ENCODE measurements at regions not wholly inside any gene's neighbourhood (a gene's known extent, or its start where the extent isn't known, plus 50 kb on each side); places are given as distances from the start of the nearest gene placed in this dataset.
"Not testable (repeated sequence)": the region's sequence is repeated elsewhere in the genome, so short reads cannot be mapped to it uniquely, and the experiment has no call there.

DNA sequence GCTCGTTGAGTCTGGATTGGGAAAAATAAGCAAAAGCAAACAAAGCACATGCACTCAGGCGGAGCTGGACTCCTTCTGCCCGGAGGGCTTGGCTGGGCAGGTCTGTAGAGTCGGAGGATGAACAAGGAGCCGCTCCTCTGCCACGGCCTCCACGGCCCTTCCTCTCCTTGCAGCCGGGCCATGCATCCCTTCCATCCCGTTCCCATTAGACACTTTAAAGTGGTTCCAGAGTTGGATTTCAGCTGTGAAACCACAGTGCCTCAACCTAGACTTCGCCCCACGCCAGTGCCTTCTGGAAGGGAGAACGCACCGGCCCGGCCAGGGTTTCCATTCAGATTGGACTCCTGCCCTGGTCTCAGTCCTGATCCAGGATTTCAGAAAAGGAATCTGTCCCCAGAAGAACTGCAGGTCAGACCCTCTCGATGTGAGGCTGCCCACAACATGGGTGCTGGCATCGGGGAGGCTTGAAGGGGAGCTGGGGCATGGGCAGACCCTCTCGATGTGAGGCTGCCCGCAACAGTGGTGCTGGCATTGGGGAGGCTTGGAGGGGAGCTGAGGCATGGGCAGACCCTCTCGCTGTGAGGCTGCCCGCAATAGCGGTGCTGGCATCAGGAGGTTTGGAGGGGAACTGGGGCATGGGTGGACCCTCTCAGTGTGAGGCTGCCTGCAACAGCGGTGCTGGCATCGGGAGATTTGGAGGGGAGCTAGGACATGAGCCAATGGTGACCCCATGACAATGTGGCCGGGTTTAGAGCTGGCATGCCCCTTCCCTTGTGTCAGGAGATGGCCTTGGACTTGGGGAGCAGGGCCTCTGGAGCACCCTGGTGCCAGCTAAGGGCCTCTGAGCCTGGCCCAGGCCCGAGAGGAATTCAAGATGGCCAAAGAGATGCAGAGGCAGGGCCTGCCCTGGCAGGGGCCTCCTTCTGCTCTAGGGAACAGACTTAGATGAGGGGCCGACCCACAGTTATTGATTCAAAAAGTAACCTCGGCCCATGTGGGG is 304.5 kb downstream of the NDUFA10 start:
- no peak for DNase-seq (ENCODE audit: low read depth in 1 of 2, low spot score in 1 of 2)
- no peak overlapping the region for H3K4me3 ChIP-seq (replicated peaks; ENCODE audit: insufficient read depth, low read length)
- H3K27ac ChIP-seq (replicated peaks): no peak overlapping the region
- TF ChIP-seq GABPA (IDR thresholded peaks at IDR 0.05; ENCODE audit: low read depth) (no peak), SPI1 (IDR thresholded peaks at IDR 0.05; ENCODE audit: borderline replicate concordance, low read depth) (no peak), POLR2AphosphoS5 (IDR thresholded peaks at IDR 0.05; ENCODE audit: low read depth) (no peak)
- TF ChIP-seq, protein P1, sequence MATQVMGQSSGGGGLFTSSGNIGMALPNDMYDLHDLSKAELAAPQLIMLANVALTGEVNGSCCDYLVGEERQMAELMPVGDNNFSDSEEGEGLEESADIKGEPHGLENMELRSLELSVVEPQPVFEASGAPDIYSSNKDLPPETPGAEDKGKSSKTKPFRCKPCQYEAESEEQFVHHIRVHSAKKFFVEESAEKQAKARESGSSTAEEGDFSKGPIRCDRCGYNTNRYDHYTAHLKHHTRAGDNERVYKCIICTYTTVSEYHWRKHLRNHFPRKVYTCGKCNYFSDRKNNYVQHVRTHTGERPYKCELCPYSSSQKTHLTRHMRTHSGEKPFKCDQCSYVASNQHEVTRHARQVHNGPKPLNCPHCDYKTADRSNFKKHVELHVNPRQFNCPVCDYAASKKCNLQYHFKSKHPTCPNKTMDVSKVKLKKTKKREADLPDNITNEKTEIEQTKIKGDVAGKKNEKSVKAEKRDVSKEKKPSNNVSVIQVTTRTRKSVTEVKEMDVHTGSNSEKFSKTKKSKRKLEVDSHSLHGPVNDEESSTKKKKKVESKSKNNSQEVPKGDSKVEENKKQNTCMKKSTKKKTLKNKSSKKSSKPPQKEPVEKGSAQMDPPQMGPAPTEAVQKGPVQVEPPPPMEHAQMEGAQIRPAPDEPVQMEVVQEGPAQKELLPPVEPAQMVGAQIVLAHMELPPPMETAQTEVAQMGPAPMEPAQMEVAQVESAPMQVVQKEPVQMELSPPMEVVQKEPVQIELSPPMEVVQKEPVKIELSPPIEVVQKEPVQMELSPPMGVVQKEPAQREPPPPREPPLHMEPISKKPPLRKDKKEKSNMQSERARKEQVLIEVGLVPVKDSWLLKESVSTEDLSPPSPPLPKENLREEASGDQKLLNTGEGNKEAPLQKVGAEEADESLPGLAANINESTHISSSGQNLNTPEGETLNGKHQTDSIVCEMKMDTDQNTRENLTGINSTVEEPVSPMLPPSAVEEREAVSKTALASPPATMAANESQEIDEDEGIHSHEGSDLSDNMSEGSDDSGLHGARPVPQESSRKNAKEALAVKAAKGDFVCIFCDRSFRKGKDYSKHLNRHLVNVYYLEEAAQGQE (IDR thresholded peaks at IDR 0.05; ENCODE audit: insufficient replicate concordance, low read depth): no peak
- TF ChIP-seq, protein P2, sequence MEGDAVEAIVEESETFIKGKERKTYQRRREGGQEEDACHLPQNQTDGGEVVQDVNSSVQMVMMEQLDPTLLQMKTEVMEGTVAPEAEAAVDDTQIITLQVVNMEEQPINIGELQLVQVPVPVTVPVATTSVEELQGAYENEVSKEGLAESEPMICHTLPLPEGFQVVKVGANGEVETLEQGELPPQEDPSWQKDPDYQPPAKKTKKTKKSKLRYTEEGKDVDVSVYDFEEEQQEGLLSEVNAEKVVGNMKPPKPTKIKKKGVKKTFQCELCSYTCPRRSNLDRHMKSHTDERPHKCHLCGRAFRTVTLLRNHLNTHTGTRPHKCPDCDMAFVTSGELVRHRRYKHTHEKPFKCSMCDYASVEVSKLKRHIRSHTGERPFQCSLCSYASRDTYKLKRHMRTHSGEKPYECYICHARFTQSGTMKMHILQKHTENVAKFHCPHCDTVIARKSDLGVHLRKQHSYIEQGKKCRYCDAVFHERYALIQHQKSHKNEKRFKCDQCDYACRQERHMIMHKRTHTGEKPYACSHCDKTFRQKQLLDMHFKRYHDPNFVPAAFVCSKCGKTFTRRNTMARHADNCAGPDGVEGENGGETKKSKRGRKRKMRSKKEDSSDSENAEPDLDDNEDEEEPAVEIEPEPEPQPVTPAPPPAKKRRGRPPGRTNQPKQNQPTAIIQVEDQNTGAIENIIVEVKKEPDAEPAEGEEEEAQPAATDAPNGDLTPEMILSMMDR (IDR thresholded peaks at IDR 0.05; ENCODE audit: insufficient read depth, low read length): no peak
- H3K27me3 ChIP-seq (ENCODE audit: insufficient read depth, poor library complexity, severe bottlenecking): no peaks in the 10 kb centered on the region

DNA sequence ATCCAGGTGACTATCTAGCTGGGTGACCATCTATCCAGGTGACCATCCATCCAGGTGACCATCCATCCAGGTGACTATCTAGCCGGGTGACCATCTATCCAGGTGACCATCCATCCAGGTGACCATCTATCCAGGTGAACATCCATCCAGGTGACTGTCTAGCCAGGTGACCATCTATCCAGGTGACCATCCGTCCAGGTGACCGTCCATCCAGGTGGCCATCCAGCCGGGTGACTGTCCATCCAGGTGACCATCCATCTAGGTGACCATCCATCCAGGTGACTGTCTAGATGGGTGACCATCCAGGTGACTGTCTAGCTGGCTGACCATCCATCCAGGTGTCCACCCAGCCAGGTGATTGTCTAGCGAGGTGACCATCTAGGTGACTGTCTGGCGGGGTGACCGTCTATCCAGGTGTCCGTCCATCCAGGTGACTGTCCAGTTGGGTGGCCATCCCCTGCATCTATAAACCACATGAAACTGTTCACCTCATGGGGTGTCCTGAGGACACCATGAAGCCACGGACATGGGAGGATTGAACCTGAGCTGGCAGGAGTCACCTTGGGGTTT is 305.3 kb downstream of the NDUFA10 start:
- TF ChIP-seq POLR2AphosphoS5 (IDR thresholded peaks at IDR 0.05; ENCODE audit: low read depth) (no peak), GABPA (IDR thresholded peaks at IDR 0.05; ENCODE audit: low read depth) (no peak), SPI1 (IDR thresholded peaks at IDR 0.05; ENCODE audit: borderline replicate concordance, low read depth) (no peak)
- TF ChIP-seq, protein P1 (IDR thresholded peaks at IDR 0.05; ENCODE audit: insufficient replicate concordance, low read depth): no peak
- TF ChIP-seq, protein P2 (IDR thresholded peaks at IDR 0.05; ENCODE audit: insufficient read depth, low read length): no peak
- DNase-seq (ENCODE audit: low read depth in 1 of 2, low spot score in 1 of 2): no peak
- Histone ChIP-seq H3K27ac (replicated peaks) (no peak overlapping the region), H3K4me3 (replicated peaks; ENCODE audit: insufficient read depth, low read length) (no peak overlapping the region), H3K27me3 (ENCODE audit: insufficient read depth, poor library complexity, severe bottlenecking) (no peaks in the 10 kb centered on the region)

DNA sequence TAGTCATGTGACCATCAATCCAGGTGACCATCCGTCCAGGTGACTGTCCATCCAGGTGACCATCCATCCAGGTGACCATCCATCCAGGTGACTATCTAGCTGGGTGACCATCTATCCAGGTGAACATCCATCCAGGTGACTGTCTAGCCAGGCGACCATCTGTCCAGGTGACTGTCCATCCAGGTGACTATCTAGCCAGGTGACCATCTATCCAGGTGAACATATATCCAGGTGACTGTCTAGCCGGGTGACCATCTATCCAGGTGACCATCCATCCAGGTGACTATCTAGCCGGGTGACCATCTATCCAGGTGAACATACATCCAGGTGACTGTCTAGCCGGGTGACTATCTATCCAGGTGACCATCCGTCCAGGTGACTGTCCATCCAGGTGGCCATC is 306.2 kb downstream of the NDUFA10 start:
- not testable (repeated sequence) for H3K27me3 ChIP-seq (ENCODE audit: insufficient read depth, poor library complexity, severe bottlenecking); DNase-seq (ENCODE audit: low read depth in 1 of 2, low spot score in 1 of 2); H3K27ac ChIP-seq (replicated peaks); H3K4me3 ChIP-seq (replicated peaks; ENCODE audit: insufficient read depth, low read length)

DNA sequence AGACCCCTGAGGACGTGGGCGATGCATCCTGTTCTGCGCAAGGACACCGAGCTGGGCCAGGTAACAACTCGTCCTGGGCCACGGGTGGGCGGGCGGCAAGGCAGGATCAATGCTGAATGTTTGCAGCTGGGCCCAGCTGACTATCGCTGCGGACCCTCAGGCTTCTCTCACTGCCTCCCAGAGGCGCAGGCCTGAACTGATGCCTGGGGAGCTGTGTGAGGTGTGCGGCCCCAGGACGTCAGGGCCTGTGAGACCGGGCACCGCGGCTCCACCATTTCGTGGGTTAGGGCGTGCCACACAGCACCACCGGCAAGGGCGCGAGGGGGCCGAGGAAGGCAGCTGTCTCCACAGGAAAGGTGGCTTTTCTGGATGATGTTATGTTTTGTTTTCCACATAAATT is 307.4 kb downstream of the NDUFA10 start:
- no peaks in the 10 kb centered on the region for H3K27me3 ChIP-seq (ENCODE audit: insufficient read depth, poor library complexity, severe bottlenecking)
- no peak overlapping the region for H3K27ac ChIP-seq (replicated peaks)
- DNase-seq (ENCODE audit: low read depth in 1 of 2, low spot score in 1 of 2): no peak
- no peak overlapping the region for H3K4me3 ChIP-seq (replicated peaks; ENCODE audit: insufficient read depth, low read length)
- TF ChIP-seq GABPA (IDR thresholded peaks at IDR 0.05; ENCODE audit: low read depth) (no peak), SPI1 (IDR thresholded peaks at IDR 0.05; ENCODE audit: borderline replicate concordance, low read depth) (no peak), POLR2AphosphoS5 (IDR thresholded peaks at IDR 0.05; ENCODE audit: low read depth) (no peak)
- TF ChIP-seq, protein P1 (IDR thresholded peaks at IDR 0.05; ENCODE audit: insufficient replicate concordance, low read depth): no peak
- TF ChIP-seq, protein P2 (IDR thresholded peaks at IDR 0.05; ENCODE audit: insufficient read depth, low read length): no peak
